Keratinocyte (primary cell): ENCODE measurements at regions not wholly inside any gene's neighbourhood (a gene's known extent, or its start where the extent isn't known, plus 50 kb on each side); places are given as distances from the start of the nearest gene placed in this dataset.

Source experiments
- EZH2 ChIP-seq: IDR thresholded peaks from one replicate; pipeline ENCODE4 v1.6.1; 2012; ENCODE audit warnings: inconsistent platforms, mild to moderate bottlenecking, low read length, moderate library complexity
- TF ChIP-seq, protein P1 (sequence below), 3 experiments: IDR thresholded peaks in 1 of 3; conservative IDR thresholded peaks in 1 of 3; optimal IDR thresholded peaks in 1 of 3; 2 replicates in 2 of 3; 3 replicates in 1 of 3; pipeline versions ENCODE3 to v1.5.1; 2011; ENCODE audit warnings: low read length in 3 of 3, mild to moderate bottlenecking in 3 of 3, moderate library complexity in 2 of 3, control low read depth in 1 of 3, inconsistent platforms in 1 of 3; ENCODE audit not compliant: insufficient read depth in 2 of 3; ENCODE audit errors: extremely low read depth in 1 of 3

DNA sequence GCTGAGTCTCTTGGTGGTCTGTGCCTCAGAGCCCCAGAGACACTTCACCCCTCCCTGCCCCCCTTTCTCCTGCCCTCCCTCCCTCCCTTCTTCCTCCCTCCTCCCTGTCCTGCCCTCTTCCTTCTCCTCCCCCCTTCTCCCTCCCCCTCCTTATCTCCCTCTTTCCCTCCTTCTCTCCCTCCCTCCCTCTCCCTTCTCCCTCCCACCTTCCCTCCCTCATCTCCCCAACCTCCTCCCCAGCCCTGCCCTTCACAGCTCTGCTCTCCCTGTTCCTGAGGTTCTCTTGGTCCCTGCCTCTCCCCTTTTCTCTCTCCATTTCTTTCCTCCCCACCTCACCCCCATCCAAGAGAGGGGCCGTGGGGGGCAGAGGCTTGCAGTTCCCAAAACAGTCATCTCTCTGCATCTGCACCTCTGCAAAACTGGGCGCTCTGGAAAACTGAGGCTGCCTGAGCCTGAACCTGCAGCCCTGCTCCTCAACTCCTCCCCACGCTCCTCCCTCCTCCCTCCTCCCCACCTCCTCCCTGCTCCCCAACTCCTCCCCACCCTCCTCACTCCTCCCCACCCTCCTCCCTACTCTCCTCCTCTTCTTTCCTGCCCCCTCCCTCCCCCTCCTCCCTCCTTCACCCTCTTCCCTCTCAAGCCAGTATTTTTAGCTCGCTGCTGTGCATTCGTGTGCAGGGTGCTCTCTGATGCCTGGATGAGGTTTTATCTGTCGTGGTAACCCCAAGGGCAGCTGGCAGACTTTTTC, 219.1 kb downstream of the C9orf50 start:
- TF ChIP-seq, protein P1, sequence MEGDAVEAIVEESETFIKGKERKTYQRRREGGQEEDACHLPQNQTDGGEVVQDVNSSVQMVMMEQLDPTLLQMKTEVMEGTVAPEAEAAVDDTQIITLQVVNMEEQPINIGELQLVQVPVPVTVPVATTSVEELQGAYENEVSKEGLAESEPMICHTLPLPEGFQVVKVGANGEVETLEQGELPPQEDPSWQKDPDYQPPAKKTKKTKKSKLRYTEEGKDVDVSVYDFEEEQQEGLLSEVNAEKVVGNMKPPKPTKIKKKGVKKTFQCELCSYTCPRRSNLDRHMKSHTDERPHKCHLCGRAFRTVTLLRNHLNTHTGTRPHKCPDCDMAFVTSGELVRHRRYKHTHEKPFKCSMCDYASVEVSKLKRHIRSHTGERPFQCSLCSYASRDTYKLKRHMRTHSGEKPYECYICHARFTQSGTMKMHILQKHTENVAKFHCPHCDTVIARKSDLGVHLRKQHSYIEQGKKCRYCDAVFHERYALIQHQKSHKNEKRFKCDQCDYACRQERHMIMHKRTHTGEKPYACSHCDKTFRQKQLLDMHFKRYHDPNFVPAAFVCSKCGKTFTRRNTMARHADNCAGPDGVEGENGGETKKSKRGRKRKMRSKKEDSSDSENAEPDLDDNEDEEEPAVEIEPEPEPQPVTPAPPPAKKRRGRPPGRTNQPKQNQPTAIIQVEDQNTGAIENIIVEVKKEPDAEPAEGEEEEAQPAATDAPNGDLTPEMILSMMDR (optimal IDR thresholded peaks at IDR 0.05 in 1 of 3, IDR thresholded peaks at IDR 0.05 in 1 of 3, conservative IDR thresholded peaks at IDR 0.05 in 1 of 3; ENCODE audit: extremely low read depth in 1 of 3, insufficient read depth in 2 of 3, low read length in 3 of 3) = no peak
- TF ChIP-seq EZH2 = no peak
